H9 (cell line): ENCODE measurements at regions not wholly inside any gene's neighbourhood (a gene's known extent, or its start where the extent isn't known, plus 50 kb on each side); places are given as distances from the start of the nearest gene placed in this dataset.

Experiments
- DNase-seq: peaks from one replicate; pipeline ENCODE4 v3.0.0-alpha.2; 2017
- H2AFZ ChIP-seq: one replicate; pipeline ENCODE4 v1.6.1; 2013; ENCODE audit warnings: mild to moderate bottlenecking, low read length, control low read depth, moderate library complexity
- H2AK5ac ChIP-seq: 2 replicates; pipeline ENCODE4 v1.6.1; 2013; ENCODE audit warnings: low read length, control low read depth, mixed read lengths; ENCODE audit not compliant: insufficient read length
- H2BK120ac ChIP-seq: one replicate; pipeline ENCODE4 v1.6.1; 2013; ENCODE audit warnings: low read depth, mild to moderate bottlenecking, low read length, control low read depth, inconsistent platforms; ENCODE audit not compliant: poor library complexity, severe bottlenecking
- H2BK12ac ChIP-seq: 2 replicates; pipeline ENCODE4 v1.6.1; 2013; ENCODE audit warnings: low read length, control low read depth, mixed read lengths, low read depth; ENCODE audit not compliant: insufficient read length
- H2BK15ac ChIP-seq: 2 replicates; pipeline ENCODE4 v1.6.1; 2013; ENCODE audit warnings: low read depth, low read length, control low read depth
- H2BK20ac ChIP-seq: one replicate; pipeline ENCODE4 v1.6.1; 2013; ENCODE audit warnings: low read depth, mild to moderate bottlenecking, low read length, control low read depth, inconsistent platforms; ENCODE audit not compliant: poor library complexity, severe bottlenecking
- H2BK5ac ChIP-seq: 2 replicates; pipeline ENCODE4 v1.6.1; 2013; ENCODE audit warnings: low read length, control low read depth, mixed read lengths; ENCODE audit not compliant: insufficient read length
- H3K14ac ChIP-seq: 2 replicates; pipeline ENCODE4 v1.6.1; 2013; ENCODE audit warnings: low read length, control low read depth; ENCODE audit not compliant: insufficient read depth
- H3K18ac ChIP-seq: 2 replicates; pipeline ENCODE4 v1.6.1; 2013; ENCODE audit warnings: low read depth, mild to moderate bottlenecking, mixed read lengths, low read length, control low read depth; ENCODE audit not compliant: insufficient read length
- H3K23ac ChIP-seq: 2 replicates; pipeline ENCODE4 v1.6.1; 2013; ENCODE audit warnings: low read length, control low read depth, mixed read lengths, low read depth; ENCODE audit not compliant: insufficient read length
- H3K23me2 ChIP-seq: 2 replicates; pipeline ENCODE4 v1.6.1; 2013; ENCODE audit warnings: low read depth, mild to moderate bottlenecking, mixed read lengths, low read length, control low read depth; ENCODE audit not compliant: insufficient read length, poor library complexity, severe bottlenecking
- H3K27ac ChIP-seq: 2 replicates; pipeline ENCODE4 v1.5.1; 2013; ENCODE audit warnings: low read length, control low read depth, mixed read lengths, low read depth; ENCODE audit not compliant: insufficient read length
- H3K27me3 ChIP-seq: 2 replicates; pipeline ENCODE4 v1.6.1; 2013; ENCODE audit warnings: low read length, control low read depth, inconsistent platforms; ENCODE audit not compliant: insufficient read depth
- H3K4ac ChIP-seq: 2 replicates; pipeline ENCODE4 v1.6.1; 2013; ENCODE audit warnings: low read depth, mild to moderate bottlenecking, control low read depth, inconsistent platforms, low read length, moderate library complexity
- H3K4me1 ChIP-seq: 2 replicates; pipeline ENCODE4 v1.6.1; 2013; ENCODE audit warnings: low read length, control low read depth, inconsistent platforms; ENCODE audit not compliant: insufficient read depth
- H3K4me2 ChIP-seq: 2 replicates; pipeline ENCODE4 v1.6.1; 2013; ENCODE audit warnings: low read length, control low read depth, mixed read lengths; ENCODE audit not compliant: insufficient read length, insufficient read depth
- H3K56ac ChIP-seq: 2 replicates; pipeline ENCODE4 v1.6.1; 2013; ENCODE audit warnings: low read depth, mild to moderate bottlenecking, mixed read lengths, low read length, control low read depth; ENCODE audit not compliant: insufficient read length
- H3K79me1 ChIP-seq: 2 replicates; pipeline ENCODE4 v1.6.1; 2013; ENCODE audit warnings: low read depth, mild to moderate bottlenecking, moderate library complexity, low read length, control low read depth, inconsistent platforms; ENCODE audit not compliant: insufficient read depth, poor library complexity, severe bottlenecking
- H3K79me2 ChIP-seq: 2 replicates; pipeline ENCODE4 v1.6.1; 2013; ENCODE audit warnings: low read length, control low read depth, inconsistent platforms; ENCODE audit not compliant: insufficient read depth
- H3K9ac ChIP-seq: 2 replicates; pipeline ENCODE4 v1.6.1; 2013; ENCODE audit warnings: low read length, control low read depth, mixed read lengths; ENCODE audit not compliant: insufficient read length; ENCODE audit errors: extremely low read depth
- H3K9me3 ChIP-seq: one replicate; pipeline ENCODE4 v1.6.1; 2013; ENCODE audit warnings: low read depth, low read length, inconsistent platforms; ENCODE audit not compliant: control insufficient read depth
- H3T11ph ChIP-seq: one replicate; pipeline ENCODE4 v1.6.1; 2013; ENCODE audit warnings: mild to moderate bottlenecking, low read length, control low read depth, inconsistent platforms
- H4K20me1 ChIP-seq: one replicate; pipeline ENCODE4 v1.6.1; 2013; ENCODE audit not compliant: control insufficient read depth, insufficient read length, insufficient read depth
- H4K5ac ChIP-seq: 2 replicates; pipeline ENCODE4 v1.6.1; 2013; ENCODE audit warnings: low read depth, mild to moderate bottlenecking, mixed read lengths, low read length, control low read depth; ENCODE audit not compliant: insufficient read length
- H4K8ac ChIP-seq: replicated peaks from 2 replicates; pipeline ENCODE4 v1.6.1; 2013; ENCODE audit warnings: low read length, control low read depth, mixed read lengths, low read depth; ENCODE audit not compliant: insufficient read length
- H4K91ac ChIP-seq: 2 replicates; pipeline ENCODE4 v1.6.1; 2013; ENCODE audit warnings: low read depth, mild to moderate bottlenecking, moderate library complexity, mixed read lengths, low read length, control low read depth; ENCODE audit not compliant: insufficient read length
- H3K27ac Mint-ChIP-seq, 3 experiments: 2 replicates in 2 of 3; 3 replicates in 1 of 3; pipeline ENCODE4 v1.8.0; 2020 to 2021; ENCODE audit warnings: mixed read lengths in 3 of 3, mild to moderate bottlenecking in 1 of 3, moderate library complexity in 1 of 3
- H3K27me3 Mint-ChIP-seq: 2 replicates; pipeline ENCODE4 v1.8.0; 2021; ENCODE audit warnings: low read depth, mild to moderate bottlenecking, moderate library complexity, mixed read lengths
- H3K36me3 Mint-ChIP-seq, 3 experiments: 2 replicates in 2 of 3; 3 replicates in 1 of 3; pipeline ENCODE4 v1.8.0; 2020 to 2021; ENCODE audit warnings: low read depth in 3 of 3, mixed read lengths in 3 of 3; ENCODE audit not compliant: insufficient read depth in 1 of 3
- H3K4me1 Mint-ChIP-seq, 2 experiments: 2 replicates each; pipeline ENCODE4 v1.8.0; 2020; ENCODE audit warnings: mixed read lengths in 2 of 2
- H3K4me3 Mint-ChIP-seq, 2 experiments: 2 replicates in 1 of 2; 3 replicates in 1 of 2; pipeline ENCODE4 v1.8.0; 2020 to 2021; ENCODE audit warnings: mild to moderate bottlenecking in 2 of 2, mixed read lengths in 2 of 2, moderate library complexity in 1 of 2
- H3K9me3 Mint-ChIP-seq, 2 experiments: 2 replicates in 1 of 2; 3 replicates in 1 of 2; pipeline ENCODE4 v1.8.0; 2020; ENCODE audit warnings: mild to moderate bottlenecking in 2 of 2, mixed read lengths in 2 of 2, moderate library complexity in 1 of 2
- WGBS: extraction: QIAGEN DNeasy Blood & Tissue Kit; methylation state at CpG from one replicate; pipeline ENCODE4 v1.1.7; 2013; ENCODE audit warnings: missing lambda C conversion rate, low lambda C conversion rate, mixed read lengths; ENCODE audit not compliant: insufficient read length; ENCODE audit errors: extremely low coverage; 5-methylcytosine and 5-hydroxymethylcytosine counted together
- TF ChIP-seq, protein P1 (sequence below): fragments of 200-600 bp; sonication (generic); conservative IDR thresholded peaks from 3 replicates; pipeline ENCODE4 v1.8.0; 2021; ENCODE audit warnings: antibody characterized with exemption, mild to moderate bottlenecking

DNA sequence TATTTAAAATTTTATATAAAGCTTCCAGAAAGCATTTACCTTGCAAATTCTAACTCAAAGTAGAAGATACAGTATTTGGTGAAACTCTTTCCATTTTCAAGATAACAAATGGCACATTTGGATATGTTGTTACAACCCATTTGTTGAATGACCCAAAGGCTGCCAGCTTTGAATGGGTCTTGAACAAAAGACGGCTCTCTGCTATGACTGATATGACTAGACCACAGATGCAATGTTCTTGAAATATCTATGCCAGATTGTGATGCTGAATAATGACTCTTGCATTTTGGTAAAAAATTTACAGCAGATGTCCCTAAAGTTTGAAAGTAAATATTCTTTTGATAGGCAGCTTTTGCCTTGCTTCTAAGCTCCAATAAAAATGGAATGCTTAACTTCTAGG is 99.6 kb downstream of the HTR1B start:
- WGBS, result no CpG with 5 or more reads among the region's 1 CpG
- no peak overlapping the region for H2AFZ ChIP-seq
- no peak overlapping the region for H4K8ac ChIP-seq
- no peak overlapping the region for H3K18ac ChIP-seq
- H3K4me3 Mint-ChIP-seq, result no peak overlapping the region
- H2BK12ac ChIP-seq, result no peak overlapping the region
- H3K27ac ChIP-seq, result no peak overlapping the region
- H3K79me1 ChIP-seq, result no peaks in the 10 kb centered on the region
- H3K4me2 ChIP-seq, result no peak overlapping the region
- no peak overlapping the region for H2BK20ac ChIP-seq
- no peaks in the 10 kb centered on the region for H3K23me2 ChIP-seq
- no peak overlapping the region for H2AK5ac ChIP-seq
- H2BK5ac ChIP-seq, result no peak overlapping the region
- H3K9me3 ChIP-seq, result no peaks in the 10 kb centered on the region
- peaks cover 2 to 4% of the 10 kb centered on the region in 2 experiments; a peak in 3 of 5 replicates for H3K9me3 Mint-ChIP-seq
- H3K79me2 ChIP-seq, result no peaks in the 10 kb centered on the region
- peaks cover 0 to 8% of the 10 kb centered on the region in 2 experiments; a peak in 1 of 4 replicates for H3K4me1 Mint-ChIP-seq
- peaks cover 0 to 10% (median 0%) of the 10 kb centered on the region in 3 experiments; a peak in 4 of 7 replicates for H3K36me3 Mint-ChIP-seq
- H3K27me3 ChIP-seq, result no peaks in the 10 kb centered on the region
- no peak overlapping the region for H3K27ac Mint-ChIP-seq
- H4K5ac ChIP-seq, result no peak overlapping the region
- H3T11ph ChIP-seq, result no peak overlapping the region
- H3K23ac ChIP-seq, result no peak overlapping the region
- no peak overlapping the region for H2BK15ac ChIP-seq
- no peaks in the 10 kb centered on the region for H4K20me1 ChIP-seq
- TF ChIP-seq, protein P1, sequence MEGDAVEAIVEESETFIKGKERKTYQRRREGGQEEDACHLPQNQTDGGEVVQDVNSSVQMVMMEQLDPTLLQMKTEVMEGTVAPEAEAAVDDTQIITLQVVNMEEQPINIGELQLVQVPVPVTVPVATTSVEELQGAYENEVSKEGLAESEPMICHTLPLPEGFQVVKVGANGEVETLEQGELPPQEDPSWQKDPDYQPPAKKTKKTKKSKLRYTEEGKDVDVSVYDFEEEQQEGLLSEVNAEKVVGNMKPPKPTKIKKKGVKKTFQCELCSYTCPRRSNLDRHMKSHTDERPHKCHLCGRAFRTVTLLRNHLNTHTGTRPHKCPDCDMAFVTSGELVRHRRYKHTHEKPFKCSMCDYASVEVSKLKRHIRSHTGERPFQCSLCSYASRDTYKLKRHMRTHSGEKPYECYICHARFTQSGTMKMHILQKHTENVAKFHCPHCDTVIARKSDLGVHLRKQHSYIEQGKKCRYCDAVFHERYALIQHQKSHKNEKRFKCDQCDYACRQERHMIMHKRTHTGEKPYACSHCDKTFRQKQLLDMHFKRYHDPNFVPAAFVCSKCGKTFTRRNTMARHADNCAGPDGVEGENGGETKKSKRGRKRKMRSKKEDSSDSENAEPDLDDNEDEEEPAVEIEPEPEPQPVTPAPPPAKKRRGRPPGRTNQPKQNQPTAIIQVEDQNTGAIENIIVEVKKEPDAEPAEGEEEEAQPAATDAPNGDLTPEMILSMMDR, result no peak
- H2BK120ac ChIP-seq, result no peak overlapping the region
- no peaks in the 10 kb centered on the region for H3K27me3 Mint-ChIP-seq
- H4K91ac ChIP-seq, result no peak overlapping the region
- no peak overlapping the region for H3K9ac ChIP-seq
- H3K4me1 ChIP-seq, result no peaks in the 10 kb centered on the region
- no peak overlapping the region for H3K4ac ChIP-seq
- no peak for DNase-seq
- no peak overlapping the region for H3K14ac ChIP-seq
- no peak overlapping the region for H3K56ac ChIP-seq
